ENCODE measurements at regions not wholly inside any gene's neighbourhood (a gene's known extent, or its start where the extent isn't known, plus 50 kb on each side); places are given as distances from the start of the nearest gene placed in this dataset.

DNA sequence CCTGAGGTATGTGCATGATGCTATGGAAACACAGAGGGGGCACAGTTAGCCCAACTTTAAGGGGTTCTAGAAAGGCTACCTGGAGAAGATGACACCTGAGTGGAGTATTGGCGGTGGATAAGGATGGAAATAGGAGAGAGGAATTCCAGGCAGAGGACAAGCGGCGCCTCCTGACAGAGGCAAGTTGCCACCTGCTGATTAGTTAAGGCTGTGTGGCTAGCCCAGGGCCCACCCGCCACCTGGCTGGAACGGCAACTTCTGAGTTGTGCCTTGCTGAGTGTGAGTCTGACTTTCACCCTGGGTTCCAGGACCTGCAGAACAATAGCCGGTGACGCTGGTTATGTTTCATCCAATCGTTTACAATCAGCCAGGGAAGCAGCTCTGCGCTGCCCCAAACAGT, 126.9 kb upstream of the LMO4 start:
- TF ChIP-seq EZH2 (IDR thresholded peaks at IDR 0.05; ENCODE audit: borderline replicate concordance), result no peak
- TF ChIP-seq, protein P1, sequence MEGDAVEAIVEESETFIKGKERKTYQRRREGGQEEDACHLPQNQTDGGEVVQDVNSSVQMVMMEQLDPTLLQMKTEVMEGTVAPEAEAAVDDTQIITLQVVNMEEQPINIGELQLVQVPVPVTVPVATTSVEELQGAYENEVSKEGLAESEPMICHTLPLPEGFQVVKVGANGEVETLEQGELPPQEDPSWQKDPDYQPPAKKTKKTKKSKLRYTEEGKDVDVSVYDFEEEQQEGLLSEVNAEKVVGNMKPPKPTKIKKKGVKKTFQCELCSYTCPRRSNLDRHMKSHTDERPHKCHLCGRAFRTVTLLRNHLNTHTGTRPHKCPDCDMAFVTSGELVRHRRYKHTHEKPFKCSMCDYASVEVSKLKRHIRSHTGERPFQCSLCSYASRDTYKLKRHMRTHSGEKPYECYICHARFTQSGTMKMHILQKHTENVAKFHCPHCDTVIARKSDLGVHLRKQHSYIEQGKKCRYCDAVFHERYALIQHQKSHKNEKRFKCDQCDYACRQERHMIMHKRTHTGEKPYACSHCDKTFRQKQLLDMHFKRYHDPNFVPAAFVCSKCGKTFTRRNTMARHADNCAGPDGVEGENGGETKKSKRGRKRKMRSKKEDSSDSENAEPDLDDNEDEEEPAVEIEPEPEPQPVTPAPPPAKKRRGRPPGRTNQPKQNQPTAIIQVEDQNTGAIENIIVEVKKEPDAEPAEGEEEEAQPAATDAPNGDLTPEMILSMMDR (IDR thresholded peaks at IDR 0.05; ENCODE audit: poor library complexity), result no peak
- no peak for TF ChIP-seq EZH2phosphoT487 (IDR thresholded peaks at IDR 0.05; ENCODE audit: low read depth, severe bottlenecking, unreplicated experiment)

Data from hepatocyte (in vitro differentiated cells).